ENCODE measurements at regions not wholly inside any gene's neighbourhood (a gene's known extent, or its start where the extent isn't known, plus 50 kb on each side); places are given as distances from the start of the nearest gene placed in this dataset.

GRCh38 chr16:6510261-6510660, 822.4 kb upstream of the RBFOX1 start:
- no peak for TF ChIP-seq CTCF (IDR thresholded peaks at IDR 0.05; ENCODE audit: low read depth, low read length, poor library complexity, severe bottlenecking)
- TF ChIP-seq EZH2phosphoT487 (IDR thresholded peaks at IDR 0.05; ENCODE audit: borderline replicate concordance, low read length) = no peak
